Right atrium auricular region (tissue), 2 donors: ENCODE measurements at regions not wholly inside any gene's neighbourhood (a gene's known extent, or its start where the extent isn't known, plus 50 kb on each side); places are given as distances from the start of the nearest gene placed in this dataset.

ENCODE experiments used
- DNase-seq: peaks from one replicate; pipeline ENCODE4 v3.0.0-alpha.2; 2019; ENCODE audit warnings: low spot score
- H3K27ac ChIP-seq, 2 donors: fragments of 200-600 bp; sonication (generic); 1 replicate in 1 of 2; 2 replicates in 1 of 2; pipeline ENCODE4 v1.5.1; 2016 to 2019
- H3K27me3 ChIP-seq, 2 donors: fragments of 200-600 bp; sonication (generic); one replicate each; pipeline versions ENCODE4 v1.5.1 to v1.6.0; 2017 to 2019
- H3K36me3 ChIP-seq: fragments of 200-600 bp; sonication (generic); one replicate; pipeline ENCODE4 v1.5.1; 2016
- H3K4me1 ChIP-seq, 2 donors: fragments of 200-600 bp; sonication (generic); one replicate each; pipeline versions ENCODE4 v1.5.1 to v1.6.0; 2017 to 2019
- H3K4me3 ChIP-seq, 2 donors: fragments of 200-600 bp; sonication (generic); 1 replicate in 1 of 2; 2 replicates in 1 of 2; pipeline ENCODE4 v1.5.1; 2017 to 2019; ENCODE audit warnings: mild to moderate bottlenecking in 1 of 2, moderate library complexity in 1 of 2
- H3K9me3 ChIP-seq, 2 donors: fragments of 200-600 bp; sonication (generic); one replicate each; pipeline ENCODE4 v1.5.1; 2019
- CTCF ChIP-seq, 2 donors: fragments of 200-600 bp; sonication (generic); IDR thresholded peaks; one replicate each; pipeline ENCODE4 v1.5.1; 2019; ENCODE audit warnings: antibody characterized with exemption in 2 of 2

DNA sequence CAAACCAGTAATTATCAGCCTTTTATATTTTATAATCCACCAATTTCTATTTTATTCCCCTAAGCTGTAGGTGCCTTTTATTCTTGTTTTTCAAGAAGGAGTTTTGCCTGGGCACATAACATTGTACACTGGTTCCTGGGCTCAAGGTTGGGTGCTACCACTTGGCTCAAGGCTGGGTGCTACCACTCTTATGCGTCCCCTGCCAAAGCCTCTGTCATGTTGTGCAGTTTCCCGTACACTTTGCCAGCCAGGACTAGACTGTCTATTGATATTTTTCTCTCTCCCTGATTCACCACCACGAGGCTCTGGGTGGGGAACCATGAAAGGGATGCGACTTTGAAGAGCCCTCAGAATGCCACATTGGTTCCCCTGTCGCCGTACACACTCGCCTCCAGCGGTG is 52.5 kb upstream of the VASH1 start:
- no peaks in the 10 kb centered on the region for H3K4me1 ChIP-seq
- peaks cover 7% of the 10 kb centered on the region for H3K36me3 ChIP-seq
- H3K9me3 ChIP-seq: no peaks in the 10 kb centered on the region
- no peak for TF ChIP-seq CTCF (IDR thresholded peaks at IDR 0.05)
- H3K27ac ChIP-seq: no peak overlapping the region
- no peak overlapping the region for H3K4me3 ChIP-seq
- H3K27me3 ChIP-seq: no peaks in the 10 kb centered on the region
- DNase-seq: no peak

DNA sequence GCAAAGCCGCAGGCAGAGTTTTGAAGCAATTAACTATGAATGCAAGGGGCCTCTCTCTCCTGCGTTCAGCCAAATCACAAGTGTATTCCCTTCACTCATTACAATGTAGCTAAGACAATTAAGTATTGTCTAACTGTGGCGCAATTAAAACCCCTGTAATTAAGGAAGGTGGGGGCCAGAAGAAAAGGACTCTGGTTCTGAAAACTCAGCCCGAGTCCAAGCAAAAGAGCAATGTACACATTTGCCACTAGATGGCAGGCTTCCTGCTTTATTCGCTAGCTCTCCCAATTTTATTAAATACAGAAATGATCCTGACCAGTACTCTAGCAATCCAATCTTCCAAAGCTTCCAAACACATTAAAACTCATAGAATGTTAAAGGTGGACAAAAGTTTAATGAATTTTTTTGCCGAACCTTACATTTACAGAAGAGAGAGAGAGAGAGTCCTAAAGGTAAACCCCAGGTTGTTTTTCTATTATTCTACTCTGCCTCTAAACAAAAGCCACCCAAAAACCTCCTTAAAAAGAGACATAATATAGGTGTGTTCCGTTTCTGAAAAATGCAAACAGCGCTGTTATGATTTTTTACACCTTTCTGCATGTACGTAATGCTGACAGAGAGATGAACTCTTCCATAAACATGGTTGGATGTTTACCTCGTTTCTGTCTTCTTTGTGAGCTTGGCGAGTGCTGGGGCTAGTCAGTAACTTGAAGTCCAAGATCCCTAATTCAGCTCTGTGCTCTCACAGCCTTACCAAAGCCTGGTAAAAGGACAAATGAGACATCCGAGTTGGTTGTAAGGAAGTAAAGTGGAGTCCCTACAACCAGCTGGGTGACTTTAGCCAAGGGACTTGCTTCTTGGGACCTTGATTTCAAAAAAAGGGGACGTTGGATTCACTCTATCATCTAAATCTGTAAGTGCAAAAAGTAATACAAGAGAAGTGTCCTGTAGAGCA is 50.9 kb upstream of the VASH1 start:
- TF ChIP-seq CTCF (IDR thresholded peaks at IDR 0.05): peak; percentile 73 to 79
- H3K27ac ChIP-seq: no peak overlapping the region
- peaks cover 4% of the 10 kb centered on the region for H3K36me3 ChIP-seq
- no peaks in the 10 kb centered on the region for H3K9me3 ChIP-seq
- H3K27me3 ChIP-seq: no peaks in the 10 kb centered on the region
- H3K4me1 ChIP-seq: peaks cover 0 to 13% of the 10 kb centered on the region in 2 donors
- no peak for DNase-seq
- no peak overlapping the region for H3K4me3 ChIP-seq
